GM12864 (cell line): ENCODE measurements at regions not wholly inside any gene's neighbourhood (a gene's known extent, or its start where the extent isn't known, plus 50 kb on each side); places are given as distances from the start of the nearest gene placed in this dataset.

ENCODE experiments used
- DNase-seq: peaks from one replicate; pipeline ENCODE4 v3.0.0-alpha.2; 2011; ENCODE audit warnings: low read depth
- H3K4me3 ChIP-seq: 2 replicates; pipeline ENCODE4 v1.5.1; 2011; ENCODE audit warnings: mild to moderate bottlenecking, low read depth, low read length, control low read depth
- CTCF ChIP-seq: IDR thresholded peaks from 2 replicates; pipeline ENCODE4 v1.5.1; 2011; ENCODE audit warnings: low read depth, mild to moderate bottlenecking, moderate library complexity, low read length, control low read depth, inconsistent platforms; ENCODE audit errors: missing control alignments

DNA sequence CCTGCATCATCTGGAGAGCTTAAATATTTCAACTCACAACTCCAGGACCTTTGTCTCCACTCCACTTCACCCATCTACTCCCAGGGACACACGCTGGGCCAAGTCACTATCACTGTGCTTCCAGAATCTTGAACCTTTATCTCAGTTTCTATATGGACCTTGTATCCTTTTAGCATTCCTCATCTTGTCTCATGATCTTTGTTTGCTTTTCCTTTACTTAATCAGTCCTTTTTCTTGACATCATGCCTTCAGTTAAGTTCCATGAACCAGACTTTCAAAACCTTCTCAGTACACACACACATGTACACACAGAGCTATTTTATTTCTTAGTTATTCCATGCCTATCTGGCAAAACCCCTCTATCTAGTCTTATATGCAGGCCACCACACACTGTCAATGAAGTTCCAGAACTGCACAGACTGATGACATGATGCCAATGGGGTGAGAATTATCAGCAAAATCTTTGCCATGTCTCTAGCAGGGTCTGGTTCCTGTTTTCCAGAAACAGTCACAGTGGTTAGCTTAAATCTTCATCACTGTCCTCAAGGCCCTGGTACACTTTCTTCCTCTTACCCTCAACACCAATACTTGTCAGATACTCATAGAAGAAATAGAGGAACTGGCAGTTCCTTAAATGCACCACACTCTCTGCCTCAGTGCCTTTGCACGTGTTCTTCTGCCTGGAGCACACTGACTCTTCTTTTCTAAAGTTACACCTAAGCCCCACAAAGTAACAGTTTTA lies 77.6 kb upstream of the STARD13 start:
- no peak for TF ChIP-seq CTCF
- no peak for DNase-seq
- no peak overlapping the region for H3K4me3 ChIP-seq

DNA sequence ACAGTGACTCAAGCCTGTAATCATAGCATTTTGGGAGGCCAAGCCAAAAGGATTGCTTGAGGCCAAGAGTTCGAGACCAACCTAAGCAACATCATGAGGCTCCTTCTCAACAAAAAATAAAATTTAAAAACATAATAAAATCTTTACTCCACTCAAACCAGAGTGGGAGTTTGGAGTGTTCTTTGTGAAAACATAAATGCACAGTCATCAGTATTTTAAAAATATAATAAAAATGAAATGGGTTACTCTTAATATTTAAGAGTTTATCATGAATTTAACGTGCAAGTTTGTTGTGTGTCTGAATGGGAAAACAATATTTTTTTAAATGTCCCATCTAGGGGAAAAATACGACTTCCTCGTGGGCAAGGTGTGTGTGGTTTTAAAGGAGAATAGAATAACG lies 78.6 kb upstream of the STARD13 start:
- no peak for DNase-seq
- no peak overlapping the region for H3K4me3 ChIP-seq
- no peak for TF ChIP-seq CTCF

DNA sequence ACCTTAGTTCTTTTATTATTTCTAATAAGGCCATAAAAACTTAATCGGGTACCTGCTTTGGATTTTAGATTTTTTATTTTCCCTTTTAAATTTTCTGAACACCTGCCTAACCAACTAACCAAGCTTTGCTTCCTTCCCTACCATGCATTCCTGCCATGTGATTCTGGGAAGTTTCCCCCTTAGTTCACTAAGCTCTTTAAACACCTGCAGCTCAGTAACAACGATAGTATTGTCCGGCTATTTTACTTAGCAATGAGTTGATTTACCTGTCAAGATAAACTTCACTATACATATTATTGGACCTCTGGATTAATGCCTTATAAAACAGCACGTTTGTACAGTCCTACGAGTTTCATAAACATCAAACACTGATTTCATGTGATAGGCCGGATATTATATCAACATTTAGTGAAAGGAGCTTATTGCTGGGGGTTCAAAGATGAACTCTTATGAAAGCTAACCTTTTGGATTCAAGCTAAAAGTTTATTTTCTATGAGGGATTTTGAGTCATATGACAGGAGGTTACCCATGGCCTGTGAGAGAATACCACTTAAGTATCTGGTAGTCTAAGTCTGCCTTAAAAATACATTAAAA lies 81.0 kb upstream of the STARD13 start:
- DNase-seq = no peak
- no peak overlapping the region for H3K4me3 ChIP-seq
- TF ChIP-seq CTCF = no peak

DNA sequence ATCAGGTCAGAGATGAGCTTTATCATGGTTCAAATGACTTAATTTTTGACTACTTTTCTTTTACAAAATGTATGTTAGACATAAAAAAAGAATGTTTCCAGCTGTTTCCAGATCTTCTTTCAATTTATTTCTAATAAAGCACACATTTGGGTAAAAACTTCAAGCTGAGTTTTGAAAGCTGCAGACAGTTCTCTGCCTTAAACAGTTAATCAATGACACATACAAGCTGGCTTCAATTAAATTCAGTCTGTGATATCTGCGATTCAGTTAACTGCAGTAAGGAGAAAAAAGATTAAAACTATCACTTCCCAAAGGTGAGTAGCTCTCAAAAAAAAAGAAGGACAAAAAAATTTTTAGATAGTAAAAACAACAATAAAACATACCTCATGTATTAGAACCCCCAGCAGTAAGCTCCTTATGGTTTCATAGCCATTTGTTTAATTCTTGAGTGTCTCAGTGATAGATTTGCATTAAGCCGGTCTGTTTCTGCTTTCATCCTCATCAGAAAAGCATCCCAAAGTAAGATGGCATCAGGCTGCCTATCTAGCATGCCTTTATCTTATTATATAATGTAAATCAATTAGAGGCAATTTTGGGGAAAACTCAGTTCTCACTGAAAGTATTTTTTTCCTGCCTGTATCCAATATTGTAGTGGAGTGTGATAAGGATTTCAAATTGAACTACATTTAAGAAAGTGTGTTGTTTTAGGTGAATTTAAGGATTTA lies 81.8 kb upstream of the STARD13 start:
- TF ChIP-seq CTCF = no peak
- DNase-seq = no peak
- no peak overlapping the region for H3K4me3 ChIP-seq

GRCh38 chr13:33367926-33368325 lies 82.4 kb upstream of the STARD13 start:
- no peak overlapping the region for H3K4me3 ChIP-seq
- no peak for TF ChIP-seq CTCF
- DNase-seq = no peak

- no peak for DNase-seq
- no peak for TF ChIP-seq CTCF
- no peak overlapping the region for H3K4me3 ChIP-seq
These were observed 83.5 kb upstream of the STARD13 start for GRCh38 chr13:33369073-33369472.
